Stimulated activated CD4-positive, alpha-beta T cell treated with anti-CD3 and anti-CD28 coated beads, Interleukin-15, amount 100 ng/mL, for 1 hour (primary cell): ENCODE measurements at regions not wholly inside any gene's neighbourhood (a gene's known extent, or its start where the extent isn't known, plus 50 kb on each side); places are given as distances from the start of the nearest gene placed in this dataset.
"Not testable (repeated sequence)": the region's sequence is repeated elsewhere in the genome, so short reads cannot be mapped to it uniquely, and the experiment has no call there.

Experiments used
- DNase-seq, 2 donors: peaks; one replicate each; pipeline ENCODE4 v3.0.0-alpha.2; 2020; ENCODE audit warnings: low read depth in 1 of 2, low spot score in 1 of 2

GRCh38 chr2:57475391-57475790, 571.2 kb upstream of the VRK2 start:
- no peak for DNase-seq

GRCh38 chr2:57479981-57480380, 566.6 kb upstream of the VRK2 start:
- no peak for DNase-seq

- DNase-seq: no peak
Measured at GRCh38 chr2:57488061-57488460, 558.5 kb upstream of the VRK2 start.

GRCh38 chr2:57490741-57491140, 555.9 kb upstream of the VRK2 start:
- no peak for DNase-seq

- DNase-seq: no peak
Measured at GRCh38 chr2:57491213-57491612, 555.4 kb upstream of the VRK2 start.

GRCh38 chr2:57493966-57494365, 552.6 kb upstream of the VRK2 start:
- DNase-seq: not testable (repeated sequence)

GRCh38 chr2:57497489-57498096, 549.0 kb upstream of the VRK2 start:
- DNase-seq: no peak

GRCh38 chr2:57504787-57505186, 541.8 kb upstream of the VRK2 start:
- no peak for DNase-seq

GRCh38 chr2:57509189-57509588, 537.4 kb upstream of the VRK2 start:
- DNase-seq: no peak

GRCh38 chr2:57510704-57511103, 535.9 kb upstream of the VRK2 start:
- no peak for DNase-seq

- DNase-seq: no peak
Measured at GRCh38 chr2:57515366-57515765, 531.2 kb upstream of the VRK2 start.

- no peak for DNase-seq
Measured at GRCh38 chr2:57516698-57517340, 529.8 kb upstream of the VRK2 start.

GRCh38 chr2:57523304-57523703, 523.3 kb upstream of the VRK2 start:
- DNase-seq: no peak

GRCh38 chr2:57527685-57528084, 518.9 kb upstream of the VRK2 start:
- DNase-seq: no peak

- no peak for DNase-seq
Measured at GRCh38 chr2:57528499-57528898, 518.1 kb upstream of the VRK2 start.

GRCh38 chr2:57534358-57534757, 512.2 kb upstream of the VRK2 start:
- no peak for DNase-seq

GRCh38 chr2:57536535-57537231, 509.9 kb upstream of the VRK2 start:
- DNase-seq: no peak

GRCh38 chr2:57539761-57540160, 506.8 kb upstream of the VRK2 start:
- DNase-seq: no peak

GRCh38 chr2:57542081-57542480, 504.5 kb upstream of the VRK2 start:
- no peak for DNase-seq

GRCh38 chr2:57543211-57543610, 503.4 kb upstream of the VRK2 start:
- DNase-seq: no peak

GRCh38 chr2:57544624-57545023, 502.0 kb upstream of the VRK2 start:
- no peak for DNase-seq

- DNase-seq: no peak
Measured at GRCh38 chr2:57546478-57546877, 500.1 kb upstream of the VRK2 start.
